ENCODE measurements at regions not wholly inside any gene's neighbourhood (a gene's known extent, or its start where the extent isn't known, plus 50 kb on each side); places are given as distances from the start of the nearest gene placed in this dataset.

DNA sequence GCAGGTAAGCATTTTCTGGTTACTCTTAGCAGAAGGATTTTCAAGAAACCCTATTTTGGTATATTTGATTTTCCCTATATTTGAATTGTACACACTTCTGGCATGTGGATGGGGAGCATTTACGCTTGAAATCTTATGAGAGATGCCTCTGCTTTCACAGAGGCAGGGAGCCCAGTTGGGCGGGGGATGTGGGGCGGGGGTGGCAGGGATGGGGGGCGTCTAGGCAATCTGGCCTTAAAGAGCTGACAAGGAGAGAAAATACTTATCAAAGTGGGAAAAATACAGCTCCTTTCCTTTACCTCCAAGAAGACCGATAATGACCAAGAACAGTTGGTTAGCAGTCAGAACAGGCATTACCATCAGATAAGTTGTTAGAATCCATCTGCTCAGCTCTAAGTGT is 79.1 kb upstream of the NUDT7 start:
- no peak for TF ChIP-seq JUN (IDR thresholded peaks at IDR 0.05; ENCODE audit: borderline replicate concordance, insufficient read depth, insufficient read length, low read depth)
- TF ChIP-seq, protein P1, sequence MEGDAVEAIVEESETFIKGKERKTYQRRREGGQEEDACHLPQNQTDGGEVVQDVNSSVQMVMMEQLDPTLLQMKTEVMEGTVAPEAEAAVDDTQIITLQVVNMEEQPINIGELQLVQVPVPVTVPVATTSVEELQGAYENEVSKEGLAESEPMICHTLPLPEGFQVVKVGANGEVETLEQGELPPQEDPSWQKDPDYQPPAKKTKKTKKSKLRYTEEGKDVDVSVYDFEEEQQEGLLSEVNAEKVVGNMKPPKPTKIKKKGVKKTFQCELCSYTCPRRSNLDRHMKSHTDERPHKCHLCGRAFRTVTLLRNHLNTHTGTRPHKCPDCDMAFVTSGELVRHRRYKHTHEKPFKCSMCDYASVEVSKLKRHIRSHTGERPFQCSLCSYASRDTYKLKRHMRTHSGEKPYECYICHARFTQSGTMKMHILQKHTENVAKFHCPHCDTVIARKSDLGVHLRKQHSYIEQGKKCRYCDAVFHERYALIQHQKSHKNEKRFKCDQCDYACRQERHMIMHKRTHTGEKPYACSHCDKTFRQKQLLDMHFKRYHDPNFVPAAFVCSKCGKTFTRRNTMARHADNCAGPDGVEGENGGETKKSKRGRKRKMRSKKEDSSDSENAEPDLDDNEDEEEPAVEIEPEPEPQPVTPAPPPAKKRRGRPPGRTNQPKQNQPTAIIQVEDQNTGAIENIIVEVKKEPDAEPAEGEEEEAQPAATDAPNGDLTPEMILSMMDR (IDR thresholded peaks at IDR 0.05; ENCODE audit: extremely low read depth in 1 of 2, insufficient read depth in 1 of 2, low read depth in 1 of 2, low read length in 2 of 2): no peak
- no peak for TF ChIP-seq POLR2AphosphoS5 (IDR thresholded peaks at IDR 0.05; ENCODE audit: insufficient read depth, low read depth, low read length)
- TF ChIP-seq POLR2A (IDR thresholded peaks at IDR 0.05; ENCODE audit: low read depth, low read length): no peak
- TF ChIP-seq MAX (IDR thresholded peaks at IDR 0.05; ENCODE audit: insufficient read depth, insufficient read length): no peak
- no peak for TF ChIP-seq EZH2 (IDR thresholded peaks at IDR 0.05; ENCODE audit: borderline replicate concordance, low read depth, low read length, severe bottlenecking)
- TF ChIP-seq GATA2 (IDR thresholded peaks at IDR 0.05; ENCODE audit: insufficient read depth, insufficient read length, low read depth, low read length): no peak

All from endothelial cell of umbilical vein (primary cell).